Endothelial cell of umbilical vein (primary cell): ENCODE measurements at regions not wholly inside any gene's neighbourhood (a gene's known extent, or its start where the extent isn't known, plus 50 kb on each side); places are given as distances from the start of the nearest gene placed in this dataset.

Experiments
- BruUV-seq: library from RNA; stranded (reverse); fragments of 400-500 nt; replicated peaks from 2 replicates; lab custom pipeline; 2021; lab: Mats Ljungman, UMichigan
- CTCF ChIA-PET: fragments of 300-600, 350-600 bp; sonication (Branson Sonifier 250); formaldehyde crosslinking; loops from one replicate; lab custom pipeline; 2021; ENCODE audit warnings: antibody characterized with exemption, inconsistent platforms; lab: Charles Lee
- POLR2A ChIA-PET: fragments of 300-600, 350-600 bp; sonication (Branson Sonifier 250); formaldehyde crosslinking; loops from one replicate; lab custom pipeline; 2021; ENCODE audit warnings: antibody characterized with exemption, inconsistent platforms; lab: Charles Lee
- DNase-seq: peaks from one replicate; pipeline ENCODE4 v3.0.0-alpha.2; 2011; ENCODE audit warnings: low read depth, low spot score
- FAIRE-seq: peaks from 2 replicates; lab custom pipeline; 2011; peaks lifted over from hg19 to GRCh38; lab: Jason Lieb, UNC
- H2AFZ ChIP-seq: 2 replicates; pipeline ENCODE4 v1.6.0; 2012; ENCODE audit warnings: low read depth, low read length, control low read depth, inconsistent platforms
- H3K27ac ChIP-seq: 2 replicates; pipeline ENCODE4 v1.5.1; 2011; ENCODE audit warnings: low read depth, mild to moderate bottlenecking, control low read depth, low read length, moderate library complexity; ENCODE audit not compliant: insufficient read depth
- H3K27me3 ChIP-seq, 2 experiments: 2 replicates each; pipeline versions ENCODE4 v1.6.0 to v1.6.1; 2011; ENCODE audit warnings: low read length in 2 of 2, mixed read lengths in 1 of 2; ENCODE audit not compliant: control insufficient read depth in 2 of 2, insufficient read depth in 2 of 2
- H3K36me3 ChIP-seq, 2 experiments: 2 replicates in 1 of 2; 3 replicates in 1 of 2; pipeline ENCODE4 v1.5.1; 2011; ENCODE audit warnings: low read length in 2 of 2, mild to moderate bottlenecking in 1 of 2, moderate library complexity in 1 of 2; ENCODE audit not compliant: control insufficient read depth in 2 of 2, insufficient read depth in 2 of 2; ENCODE audit errors: extremely low read depth in 1 of 2
- H3K4me1 ChIP-seq: 3 replicates; pipeline ENCODE4 v1.5.1; 2011; ENCODE audit warnings: mild to moderate bottlenecking, low read length; ENCODE audit not compliant: control insufficient read depth, insufficient read depth; ENCODE audit errors: extremely low read depth
- H3K4me2 ChIP-seq: 2 replicates; pipeline ENCODE4 v1.6.1; 2011; ENCODE audit warnings: low read length, control low read depth, mixed read lengths; ENCODE audit not compliant: insufficient read depth
- H3K4me3 ChIP-seq, 3 experiments: fragments of 200-600 bp in 1 of 3; sonication (generic), shearing (Covaris generic) in 1 of 3; replicated peaks in 1 of 3; 2 replicates each; pipeline ENCODE4 v1.5.1; 2011 to 2016; ENCODE audit warnings: control low read depth in 3 of 3, low read length in 3 of 3, mild to moderate bottlenecking in 2 of 3, inconsistent platforms in 1 of 3, low read depth in 1 of 3, moderate library complexity in 1 of 3; ENCODE audit not compliant: insufficient read depth in 1 of 3
- H3K79me2 ChIP-seq: 2 replicates; pipeline ENCODE4 v1.6.0; 2012; ENCODE audit warnings: low read length, inconsistent platforms; ENCODE audit not compliant: control insufficient read depth, insufficient read depth
- H3K9ac ChIP-seq: replicated peaks from 2 replicates; pipeline ENCODE3; 2011; ENCODE audit warnings: low read length, control low read depth; ENCODE audit not compliant: insufficient read depth; ENCODE audit errors: extremely low read depth
- H3K9me1 ChIP-seq: replicated peaks from 3 replicates; pipeline ENCODE4 v1.6.0; 2011; ENCODE audit warnings: mild to moderate bottlenecking, low read length; ENCODE audit not compliant: control insufficient read depth, insufficient read depth; ENCODE audit errors: extremely low read depth
- H3K9me3 ChIP-seq: replicated peaks from 2 replicates; pipeline ENCODE4 v1.5.1; 2012; ENCODE audit warnings: low read length, inconsistent platforms; ENCODE audit not compliant: control insufficient read depth, insufficient read depth
- H4K20me1 ChIP-seq: replicated peaks from 2 replicates; pipeline ENCODE3; 2011; ENCODE audit warnings: mild to moderate bottlenecking, low read length; ENCODE audit not compliant: control insufficient read depth, insufficient read depth; ENCODE audit errors: extremely low read depth
- CTCF ChIP-seq, 2 donors: IDR thresholded peaks; 1 replicate in 1 of 2; 2 replicates in 1 of 2; pipeline ENCODE4 v1.5.1; 2011; ENCODE audit warnings: low read length in 2 of 2, mild to moderate bottlenecking in 2 of 2, moderate library complexity in 2 of 2, control low read depth in 1 of 2, inconsistent platforms in 1 of 2, low read depth in 1 of 2; ENCODE audit not compliant: insufficient read depth in 1 of 2; ENCODE audit errors: extremely low read depth in 1 of 2
- EZH2 ChIP-seq: IDR thresholded peaks from 2 replicates; pipeline ENCODE4 v1.6.1; 2012; ENCODE audit warnings: borderline replicate concordance, low read depth, mild to moderate bottlenecking, moderate library complexity, low read length, inconsistent platforms; ENCODE audit not compliant: severe bottlenecking
- FOS ChIP-seq: IDR thresholded peaks from 2 replicates; pipeline ENCODE4 v1.6.1; 2011; ENCODE audit warnings: mild to moderate bottlenecking, low read length, moderate library complexity, borderline replicate concordance; ENCODE audit not compliant: insufficient read depth
- GATA2 ChIP-seq: IDR thresholded peaks from 2 replicates; pipeline ENCODE4 v1.7.0; 2011; ENCODE audit warnings: low read depth, mild to moderate bottlenecking, moderate library complexity, mixed read lengths, low read length; ENCODE audit not compliant: insufficient read length, insufficient read depth
- JUN ChIP-seq: IDR thresholded peaks from 2 replicates; pipeline ENCODE4 v1.6.1; 2011; ENCODE audit warnings: borderline replicate concordance, low read depth; ENCODE audit not compliant: insufficient read length, insufficient read depth
- MAX ChIP-seq: IDR thresholded peaks from 2 replicates; pipeline ENCODE4 v1.6.1; 2011; ENCODE audit not compliant: insufficient read depth, insufficient read length
- MYC ChIP-seq: IDR thresholded peaks from one replicate; pipeline ENCODE4 v1.6.1; 2011; ENCODE audit warnings: mild to moderate bottlenecking, low read depth, low read length
- POLR2A ChIP-seq: IDR thresholded peaks from 2 replicates; pipeline ENCODE4 v1.6.1; 2012; ENCODE audit warnings: low read depth, mild to moderate bottlenecking, control low read depth, low read length
- POLR2AphosphoS5 ChIP-seq: IDR thresholded peaks from 2 replicates; pipeline ENCODE4 v1.6.1; 2012; ENCODE audit warnings: low read depth, mild to moderate bottlenecking, control low read depth, low read length, moderate library complexity; ENCODE audit not compliant: insufficient read depth
- dilution Hi-C: fragments of 300-500 bp; cut with MboI; formaldehyde crosslinking; loops from one replicate; pipeline ENCODE4 v1.15.0; 2019; ENCODE audit warnings: low sequenced_read_pairs; ENCODE audit not compliant: extremely low pct_ligation_motif_present
- intact Hi-C: fragments of 100-400 bp; cut with micrococcal nuclease; formaldehyde crosslinking; loops from one replicate; pipeline ENCODE4 v1.10.0; 2022

GRCh38 chr6:143007646-143008045 is 53.0 kb upstream of the AIG1 start:
- CTCF ChIA-PET: no interaction called here
- FAIRE-seq: no peak

More at GRCh38 chr6:143007646-143008045, 53.0 kb upstream of the AIG1 start:
- H3K4me1 ChIP-seq: no peaks in the 10 kb centered on the region
- H3K79me2 ChIP-seq: no peaks in the 10 kb centered on the region
- no peak overlapping the region for H2AFZ ChIP-seq
- dilution Hi-C loops: no loop called here
- no peaks in the 10 kb centered on the region for H3K9me3 ChIP-seq
- H3K9me1 ChIP-seq: no peaks in the 10 kb centered on the region
- POLR2A ChIA-PET: no interaction called here
- no peaks in the 10 kb centered on the region for H4K20me1 ChIP-seq
- H3K4me3 ChIP-seq: no peak overlapping the region
- BruUV-seq: no TSS peak
- TF ChIP-seq FOS (no peak), MYC (no peak), CTCF (IDR thresholded peaks at IDR 0.05; ENCODE audit: extremely low read depth in 1 of 2, insufficient read depth in 1 of 2, low read depth in 1 of 2, low read length in 2 of 2) (no peak), JUN (no peak), EZH2 (no peak), GATA2 (no peak), POLR2AphosphoS5 (no peak), POLR2A (no peak), MAX (no peak)
- H3K9ac ChIP-seq: no peak overlapping the region
- no peaks in the 10 kb centered on the region for H3K36me3 ChIP-seq
- intact Hi-C loops: no loop called here
- peaks cover 0 to 3% of the 10 kb centered on the region in 2 experiments for H3K27me3 ChIP-seq
- no peak overlapping the region for H3K27ac ChIP-seq
- no peak for DNase-seq
- no peak overlapping the region for H3K4me2 ChIP-seq
